Lower leg skin (tissue), 3 donors: ENCODE measurements at regions not wholly inside any gene's neighbourhood (a gene's known extent, or its start where the extent isn't known, plus 50 kb on each side); places are given as distances from the start of the nearest gene placed in this dataset.

Experiments
- POLR2A ChIP-seq, 2 donors: fragments of 450-650 bp; IDR thresholded peaks; one replicate each; pipeline ENCODE4 v1.6.1; 2016 to 2017; ENCODE audit warnings: antibody characterized with exemption in 2 of 2, mild to moderate bottlenecking in 1 of 2, moderate library complexity in 1 of 2
- TF ChIP-seq, protein P1 (sequence below), 3 donors: fragments of 450-650 bp; IDR thresholded peaks; one replicate each; pipeline ENCODE4 v1.5.1; 2016; ENCODE audit warnings: antibody characterized with exemption in 3 of 3, mild to moderate bottlenecking in 3 of 3, moderate library complexity in 2 of 3

- TF ChIP-seq, protein P1, sequence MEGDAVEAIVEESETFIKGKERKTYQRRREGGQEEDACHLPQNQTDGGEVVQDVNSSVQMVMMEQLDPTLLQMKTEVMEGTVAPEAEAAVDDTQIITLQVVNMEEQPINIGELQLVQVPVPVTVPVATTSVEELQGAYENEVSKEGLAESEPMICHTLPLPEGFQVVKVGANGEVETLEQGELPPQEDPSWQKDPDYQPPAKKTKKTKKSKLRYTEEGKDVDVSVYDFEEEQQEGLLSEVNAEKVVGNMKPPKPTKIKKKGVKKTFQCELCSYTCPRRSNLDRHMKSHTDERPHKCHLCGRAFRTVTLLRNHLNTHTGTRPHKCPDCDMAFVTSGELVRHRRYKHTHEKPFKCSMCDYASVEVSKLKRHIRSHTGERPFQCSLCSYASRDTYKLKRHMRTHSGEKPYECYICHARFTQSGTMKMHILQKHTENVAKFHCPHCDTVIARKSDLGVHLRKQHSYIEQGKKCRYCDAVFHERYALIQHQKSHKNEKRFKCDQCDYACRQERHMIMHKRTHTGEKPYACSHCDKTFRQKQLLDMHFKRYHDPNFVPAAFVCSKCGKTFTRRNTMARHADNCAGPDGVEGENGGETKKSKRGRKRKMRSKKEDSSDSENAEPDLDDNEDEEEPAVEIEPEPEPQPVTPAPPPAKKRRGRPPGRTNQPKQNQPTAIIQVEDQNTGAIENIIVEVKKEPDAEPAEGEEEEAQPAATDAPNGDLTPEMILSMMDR (IDR thresholded peaks at IDR 0.05): no peak
- no peak for TF ChIP-seq POLR2A (IDR thresholded peaks at IDR 0.05)
These were observed 142.4 kb upstream of the MYCN start for GRCh38 chr2:15797939-15798281.
